LHCN-M2 (cell line): ENCODE measurements at regions not wholly inside any gene's neighbourhood (a gene's known extent, or its start where the extent isn't known, plus 50 kb on each side); places are given as distances from the start of the nearest gene placed in this dataset.
"Not testable (repeated sequence)": the region's sequence is repeated elsewhere in the genome, so short reads cannot be mapped to it uniquely, and the experiment has no call there.

Experiments used
- DNase-seq: peaks from one replicate; pipeline ENCODE4 v3.0.0-alpha.2; 2012; ENCODE audit warnings: low read depth

- peak; percentile 49 for DNase-seq
Measured at GRCh38 chr2:42974721-42975717, 182.6 kb upstream of the HAAO start.

DNA sequence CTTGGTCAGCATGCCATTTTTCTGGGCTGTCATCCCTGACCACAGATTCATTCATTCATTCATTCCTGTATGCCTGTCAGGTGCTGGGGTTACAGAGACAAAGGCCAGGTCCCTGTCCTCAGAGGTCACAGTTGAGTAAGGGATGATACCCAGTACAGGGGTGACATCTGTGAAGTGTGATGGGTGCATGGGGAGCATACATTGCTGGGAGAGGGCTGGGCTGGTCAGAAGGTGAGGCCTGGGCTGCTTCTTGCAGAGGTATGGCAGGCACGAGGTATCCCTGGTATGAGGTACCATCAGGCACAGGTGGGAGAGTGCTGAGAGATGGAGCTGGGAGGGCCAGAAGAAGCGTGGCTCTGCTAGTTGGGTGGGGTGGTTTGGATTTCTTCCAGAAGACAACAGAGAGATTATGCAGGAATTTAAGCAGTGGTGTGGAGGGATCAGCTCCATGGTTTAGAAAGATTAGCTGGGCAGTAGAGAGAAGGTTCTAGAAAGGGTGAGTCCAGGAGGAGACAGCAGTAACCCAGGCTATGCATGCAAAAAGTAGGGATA, 181.9 kb upstream of the HAAO start:
- no peak for DNase-seq

DNA sequence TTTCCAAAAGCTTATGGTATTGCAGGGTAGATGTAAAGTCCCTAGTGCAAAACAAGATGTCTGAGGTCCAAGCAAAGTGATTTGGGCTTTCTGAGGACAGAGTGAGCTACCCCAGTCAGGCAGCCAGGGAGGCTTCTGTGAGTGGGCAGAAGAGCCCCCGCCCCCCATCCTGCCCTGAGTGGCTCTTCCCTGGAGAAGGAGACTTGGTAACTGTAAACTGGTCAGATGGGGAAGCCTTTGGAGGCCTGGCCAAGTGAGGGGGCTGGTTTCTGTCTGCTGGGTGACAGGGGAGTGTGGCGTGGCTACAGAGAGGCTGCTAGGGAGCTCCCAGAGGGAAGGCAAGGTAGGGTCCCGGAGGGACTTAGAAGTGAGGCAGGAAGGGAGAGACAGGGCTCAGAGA, 181.3 kb upstream of the HAAO start:
- DNase-seq = no peak

- DNase-seq = not testable (repeated sequence)
Measured at GRCh38 chr2:42972933-42973516, 180.6 kb upstream of the HAAO start.

- DNase-seq = no peak
Measured at GRCh38 chr2:42971947-42972736, 179.8 kb upstream of the HAAO start.

DNA sequence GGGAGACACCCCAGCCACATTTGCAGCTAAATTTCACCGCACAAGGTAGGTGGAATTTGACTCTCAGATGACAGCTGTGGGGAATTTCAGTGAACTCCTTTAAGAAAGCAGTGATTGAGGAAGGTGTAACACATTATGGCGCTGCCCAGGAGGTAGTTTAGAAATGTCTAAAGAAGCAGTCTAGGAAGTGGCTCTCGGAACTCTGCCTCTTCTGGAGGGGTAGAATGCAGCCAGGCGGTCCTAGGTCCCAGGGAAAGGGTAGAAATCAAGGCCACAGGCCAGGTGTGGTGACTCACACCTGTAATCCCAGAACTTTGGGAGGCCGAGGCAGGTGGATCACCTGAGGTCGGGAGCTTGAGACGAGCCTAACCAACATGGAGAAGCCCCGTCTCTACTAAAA, 179.0 kb upstream of the HAAO start:
- DNase-seq = no peak

DNA sequence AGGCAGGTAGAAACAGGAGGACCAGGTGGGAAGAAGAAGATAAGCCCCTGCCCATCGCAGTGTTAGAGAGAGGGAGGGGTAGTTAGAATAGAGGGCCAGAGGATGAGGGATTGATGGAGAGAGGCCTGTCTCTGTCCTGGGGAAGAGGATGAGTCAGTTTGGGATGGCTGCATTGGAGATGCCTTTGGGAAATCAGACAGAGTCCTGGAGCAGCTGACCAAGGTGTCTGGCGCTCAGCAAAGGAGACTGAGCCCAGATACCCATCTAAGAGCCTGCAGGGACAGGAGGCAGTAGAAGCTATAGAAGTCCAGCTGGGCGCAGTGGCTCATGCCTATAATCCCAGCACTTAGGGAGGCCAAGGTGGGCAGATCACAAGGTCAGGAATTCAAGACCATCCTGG, 177.8 kb upstream of the HAAO start:
- peak; percentile 32 for DNase-seq

GRCh38 chr2:42969231-42970150, 177.1 kb upstream of the HAAO start:
- DNase-seq = peak; percentile 94

GRCh38 chr2:42967959-42968674, 175.7 kb upstream of the HAAO start:
- DNase-seq = peak; percentile 79

- DNase-seq = no peak
Measured at GRCh38 chr2:42965910-42966309, 173.5 kb upstream of the HAAO start.

- DNase-seq = no peak
Measured at GRCh38 chr2:42965196-42965595, 172.8 kb upstream of the HAAO start.

DNA sequence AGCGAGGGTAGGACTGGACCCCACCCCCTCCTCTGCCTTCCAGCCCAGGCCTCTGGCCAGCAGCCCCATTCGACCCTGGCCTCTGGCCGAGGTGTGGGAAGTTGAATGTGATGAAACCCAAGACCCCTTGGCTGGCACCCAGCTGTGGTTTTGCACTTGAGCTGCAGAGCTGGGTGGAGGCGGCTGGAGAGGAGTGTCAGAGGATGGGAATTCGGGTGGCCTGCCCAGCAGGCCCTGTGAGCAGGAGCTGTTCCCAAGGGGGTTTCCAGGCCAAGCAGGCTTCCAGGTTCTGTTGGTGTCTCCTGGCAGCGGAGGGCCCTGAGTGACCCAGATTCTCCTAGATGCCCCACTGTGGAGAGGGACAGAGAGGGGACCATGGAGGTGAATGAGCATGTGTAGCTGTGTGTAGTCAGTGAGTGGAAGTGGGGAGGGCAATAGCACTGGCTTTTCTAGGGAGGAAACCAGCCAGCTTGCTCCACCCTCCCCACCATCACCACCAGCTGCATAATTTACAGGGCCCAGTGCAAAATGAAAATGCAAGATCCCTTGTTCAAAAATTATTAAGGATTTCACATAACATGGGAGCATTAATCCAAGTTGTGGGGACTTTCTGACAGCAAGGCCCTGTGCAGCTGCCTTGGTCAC, 172.2 kb upstream of the HAAO start:
- peak; percentile 94 for DNase-seq

DNA sequence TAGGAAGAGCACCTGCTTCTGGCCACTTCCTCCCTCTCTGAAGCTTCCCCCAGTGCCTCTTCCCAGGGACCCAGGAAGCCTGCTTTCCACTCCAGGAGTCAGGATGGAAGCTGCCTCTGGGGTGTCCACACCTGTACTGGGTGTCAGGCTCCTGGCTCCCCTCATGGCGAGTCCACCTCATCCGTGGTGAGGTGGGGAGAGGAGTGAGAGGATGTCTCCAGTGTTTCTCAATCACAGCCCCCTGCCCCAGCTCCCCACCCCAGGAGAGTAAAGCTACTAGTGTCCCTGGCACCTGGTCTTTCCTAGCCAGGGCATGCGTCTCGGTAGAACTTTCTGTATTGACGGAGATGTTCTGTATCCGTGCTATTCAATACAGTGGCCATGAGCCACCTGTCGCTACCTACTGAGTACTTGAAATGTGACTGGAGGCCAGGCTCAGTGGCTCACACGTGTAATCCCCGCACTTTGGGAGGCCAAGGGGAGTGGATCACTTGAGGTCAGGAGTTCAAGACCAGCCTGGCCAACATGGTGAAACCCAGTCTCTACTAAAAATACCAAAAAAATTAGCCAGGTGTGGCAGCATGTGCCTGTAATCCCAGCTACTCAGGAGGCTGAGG, 171.2 kb upstream of the HAAO start:
- no peak for DNase-seq

- DNase-seq = no peak
Measured at GRCh38 chr2:42962508-42962953, 170.1 kb upstream of the HAAO start.

- DNase-seq = no peak
Measured at GRCh38 chr2:42961961-42962360, 169.6 kb upstream of the HAAO start.

DNA sequence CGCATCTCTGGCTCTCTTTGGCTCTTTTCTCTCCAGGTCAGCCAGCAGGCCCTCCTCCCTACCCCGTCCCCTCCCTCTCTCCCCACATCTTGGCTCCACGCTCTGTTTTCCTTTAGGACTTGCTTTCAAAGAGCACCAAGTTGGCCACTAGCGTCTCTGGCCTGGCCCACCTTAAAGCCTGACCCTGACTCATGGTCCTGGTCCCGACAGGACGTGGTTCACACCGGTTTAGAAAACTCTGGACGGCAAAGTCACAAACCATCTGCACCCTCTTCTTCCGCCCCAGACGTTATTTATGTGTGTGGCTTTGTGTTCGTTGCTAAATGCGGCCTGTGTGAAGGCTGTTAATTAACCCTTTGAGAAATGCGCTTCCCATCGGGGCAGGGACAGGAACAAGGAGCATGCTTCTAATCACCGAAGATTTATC, 169.0 kb upstream of the HAAO start:
- no peak for DNase-seq

DNA sequence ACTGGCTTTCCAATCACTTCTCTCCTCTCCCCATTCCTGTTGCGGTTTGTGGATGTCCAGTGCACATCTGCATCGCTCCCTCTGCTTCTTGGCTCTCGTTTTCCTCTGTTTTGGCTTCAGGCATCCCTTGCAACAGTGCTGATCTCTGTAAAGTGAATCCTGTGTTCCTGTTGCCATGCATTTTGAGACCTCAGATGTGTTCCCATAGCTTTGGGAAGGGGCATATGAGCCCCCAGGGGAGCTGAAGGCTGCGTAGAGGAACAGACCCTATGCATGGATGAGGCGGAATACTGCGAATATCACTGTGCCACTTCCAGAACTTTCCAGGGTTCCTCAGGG, 168.4 kb upstream of the HAAO start:
- DNase-seq = no peak

- DNase-seq = no peak
Measured at GRCh38 chr2:42960002-42960841, 167.8 kb upstream of the HAAO start.
